HEK293 (cell line): ENCODE measurements at regions not wholly inside any gene's neighbourhood (a gene's known extent, or its start where the extent isn't known, plus 50 kb on each side); places are given as distances from the start of the nearest gene placed in this dataset.
"Not testable (repeated sequence)": the region's sequence is repeated elsewhere in the genome, so short reads cannot be mapped to it uniquely, and the experiment has no call there.

Source experiments
- CTCF ChIA-PET: fragments of 350-600 bp; formaldehyde crosslinking; extraction: SDS; loops from one replicate; lab custom pipeline; 2021; ENCODE audit warnings: antibody characterized with exemption; lab: Yijun Ruan, JAX
- POLR2A ChIA-PET: fragments of 300-600 bp; formaldehyde crosslinking; extraction: SDS; loops from one replicate; lab custom pipeline; 2020; ENCODE audit warnings: antibody characterized with exemption, inconsistent platforms; lab: Yijun Ruan, JAX
- H3K27ac ChIP-seq: fragments of 200-500 bp; sonication (Bioruptor generic); 2 replicates; pipeline ENCODE4 v1.5.1; 2014; ENCODE audit warnings: low read depth, low read length, control low read depth, inconsistent platforms; ENCODE audit errors: extremely low read depth
- H3K36me3 ChIP-seq, 2 experiments: fragments of 200-500 bp in 1 of 2; sonication (Bioruptor generic) in 1 of 2; 1 replicate in 1 of 2; 2 replicates in 1 of 2; pipeline ENCODE4 v1.5.1; 2014 to 2017; ENCODE audit warnings: inconsistent platforms in 2 of 2, low read length in 2 of 2; ENCODE audit not compliant: control insufficient read depth in 2 of 2, insufficient read depth in 1 of 2
- H3K4me1 ChIP-seq: fragments of 200-500 bp; sonication (Bioruptor generic); 2 replicates; pipeline ENCODE4 v1.5.1; 2014; ENCODE audit warnings: mild to moderate bottlenecking, low read length, inconsistent platforms; ENCODE audit not compliant: control insufficient read depth, insufficient read depth
- H3K4me3 ChIP-seq: 2 replicates; pipeline ENCODE4 v1.5.1; 2011; ENCODE audit warnings: low read depth, mild to moderate bottlenecking, control low read depth, low read length, moderate library complexity
- H3K9me3 ChIP-seq: fragments of 200-500 bp; sonication (Bioruptor generic); 2 replicates; pipeline ENCODE4 v1.5.1; 2014; ENCODE audit warnings: low read depth, low read length, inconsistent platforms; ENCODE audit not compliant: control insufficient read depth, insufficient read depth
- IKZF3 ChIP-seq: fragments of 450-650 bp; IDR thresholded peaks from 2 replicates; pipeline ENCODE4 v1.5.0; 2018; ENCODE audit warnings: missing biosample characterization, mild to moderate bottlenecking, missing genetic modification characterization, moderate library complexity
- PRDM10 ChIP-seq: fragments of 450-650 bp; formaldehyde crosslinking; IDR thresholded peaks from 2 replicates; pipeline ENCODE4 v1.5.1; 2016; ENCODE audit warnings: missing biosample characterization, missing genetic modification characterization
- WT1 ChIP-seq: fragments of 450-650 bp; formaldehyde crosslinking; IDR thresholded peaks from 2 replicates; pipeline ENCODE4 v1.5.1; 2016; ENCODE audit warnings: missing biosample characterization, missing genetic modification characterization
- ZBTB20 ChIP-seq: fragments of 450-650 bp; formaldehyde crosslinking; IDR thresholded peaks from 2 replicates; pipeline ENCODE4 v1.5.1; 2016; ENCODE audit warnings: missing biosample characterization, missing genetic modification characterization
- ZNF148 ChIP-seq: fragments of 450-650 bp; formaldehyde crosslinking; IDR thresholded peaks from 2 replicates; pipeline ENCODE4 v1.5.0; 2017; ENCODE audit warnings: missing biosample characterization, missing genetic modification characterization, borderline replicate concordance
- ZNF18 ChIP-seq: fragments of 450-650 bp; formaldehyde crosslinking; IDR thresholded peaks from 2 replicates; pipeline ENCODE4 v1.5.1; 2016; ENCODE audit warnings: missing biosample characterization, missing genetic modification characterization
- ZNF23 ChIP-seq: fragments of 450-650 bp; formaldehyde crosslinking; IDR thresholded peaks from 2 replicates; pipeline ENCODE4 v1.5.1; 2016; ENCODE audit warnings: missing biosample characterization, missing genetic modification characterization, borderline replicate concordance
- ZNF302 ChIP-seq: fragments of 450-650 bp; formaldehyde crosslinking; IDR thresholded peaks from 2 replicates; pipeline ENCODE4 v1.5.1; 2016; ENCODE audit warnings: missing biosample characterization, missing genetic modification characterization, low read depth
- ZNF426 ChIP-seq: fragments of 450-650 bp; formaldehyde crosslinking; IDR thresholded peaks from 2 replicates; pipeline ENCODE4 v1.5.1; 2017; ENCODE audit warnings: missing biosample characterization, missing genetic modification characterization, mild to moderate bottlenecking, inconsistent platforms, moderate library complexity
- ZNF473 ChIP-seq: fragments of 450-650 bp; formaldehyde crosslinking; IDR thresholded peaks from 2 replicates; pipeline ENCODE4 v1.5.1; 2017; ENCODE audit warnings: missing biosample characterization, missing genetic modification characterization
- ZNF571 ChIP-seq: fragments of 450-650 bp; formaldehyde crosslinking; IDR thresholded peaks from 2 replicates; pipeline ENCODE4 v1.5.0; 2017; ENCODE audit warnings: missing biosample characterization, missing genetic modification characterization

GRCh38 chr3:165607221-165607620 is 230.0 kb downstream of the BCHE start (continued):
- TF ChIP-seq PRDM10 (no peak), ZNF23 (tag by site-specific recombination) (no peak)

GRCh38 chr3:165603196-165603595 is 234.0 kb downstream of the BCHE start:
- ChIA-PET CTCF (no interaction called here), POLR2A (no interaction called here)

GRCh38 chr3:165572566-165572965 is 264.7 kb downstream of the BCHE start:
- H3K27ac ChIP-seq, H3K36me3 ChIP-seq, H3K4me1 ChIP-seq, H3K4me3 ChIP-seq, POLR2A ChIA-PET, H3K9me3 ChIP-seq, CTCF ChIA-PET: not testable (repeated sequence)

More at GRCh38 chr3:165603196-165603595, 234.0 kb downstream of the BCHE start:
- no peak overlapping the region for H3K27ac ChIP-seq
- H3K4me1 ChIP-seq = no peaks in the 10 kb centered on the region
- H3K4me3 ChIP-seq = no peak overlapping the region
- no peak for TF ChIP-seq ZNF18
- TF ChIP-seq ZNF302 (tag by site-specific recombination) = no peak
- TF ChIP-seq ZNF473 = no peak
- no peak for TF ChIP-seq ZNF571 (tag by site-specific recombination)
- no peak for TF ChIP-seq IKZF3 (tag by site-specific recombination)
- no peak for TF ChIP-seq ZBTB20 (tag by site-specific recombination)
- TF ChIP-seq ZNF426 (tag by site-specific recombination) = no peak
- no peak for TF ChIP-seq WT1 (tag by site-specific recombination)
- no peaks in the 10 kb centered on the region for H3K36me3 ChIP-seq
- no peaks in the 10 kb centered on the region for H3K9me3 ChIP-seq

GRCh38 chr3:165568907-165569462 is 268.2 kb downstream of the BCHE start:
- no peaks in the 10 kb centered on the region for H3K4me1 ChIP-seq
- CTCF ChIA-PET = no interaction called here
- no peak for TF ChIP-seq ZNF148 (tag by site-specific recombination)
- no peaks in the 10 kb centered on the region for H3K9me3 ChIP-seq
- no peak overlapping the region for H3K4me3 ChIP-seq
- POLR2A ChIA-PET = no interaction called here
- no peak overlapping the region for H3K27ac ChIP-seq
- H3K36me3 ChIP-seq = no peaks in the 10 kb centered on the region
